ENCODE measurements at regions not wholly inside any gene's neighbourhood (a gene's known extent, or its start where the extent isn't known, plus 50 kb on each side); places are given as distances from the start of the nearest gene placed in this dataset.
"Not testable (repeated sequence)": the region's sequence is repeated elsewhere in the genome, so short reads cannot be mapped to it uniquely, and the experiment has no call there.

DNA sequence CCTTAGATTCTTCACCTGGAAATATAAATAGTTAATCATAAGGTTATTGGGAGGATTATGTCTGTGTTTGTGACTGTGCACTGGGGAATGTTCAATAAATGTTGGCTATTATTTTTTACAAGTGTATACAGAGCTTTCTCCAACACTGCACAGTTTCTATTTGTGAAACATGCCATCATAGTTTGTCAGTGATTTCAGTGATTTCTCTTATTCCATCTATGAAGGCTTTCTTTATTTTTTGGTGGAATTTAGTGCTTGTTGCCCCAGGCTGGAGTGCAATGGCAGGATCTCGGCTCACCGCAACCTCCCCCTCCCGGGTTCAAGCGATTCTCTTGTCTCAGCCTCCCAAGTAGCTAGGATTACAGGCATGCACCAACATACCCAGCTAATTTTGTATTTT is 545.0 kb upstream of the GRM7 start:
- DNase-seq (ENCODE audit: extremely low read depth in 1 of 11, low read depth in 9 of 11, low spot score in 4 of 11) = no peak

- DNase-seq (ENCODE audit: extremely low read depth in 1 of 11, low read depth in 9 of 11, low spot score in 4 of 11) = no peak
These were observed 538.9 kb upstream of the GRM7 start for GRCh38 chr3:6321999-6322398.

DNA sequence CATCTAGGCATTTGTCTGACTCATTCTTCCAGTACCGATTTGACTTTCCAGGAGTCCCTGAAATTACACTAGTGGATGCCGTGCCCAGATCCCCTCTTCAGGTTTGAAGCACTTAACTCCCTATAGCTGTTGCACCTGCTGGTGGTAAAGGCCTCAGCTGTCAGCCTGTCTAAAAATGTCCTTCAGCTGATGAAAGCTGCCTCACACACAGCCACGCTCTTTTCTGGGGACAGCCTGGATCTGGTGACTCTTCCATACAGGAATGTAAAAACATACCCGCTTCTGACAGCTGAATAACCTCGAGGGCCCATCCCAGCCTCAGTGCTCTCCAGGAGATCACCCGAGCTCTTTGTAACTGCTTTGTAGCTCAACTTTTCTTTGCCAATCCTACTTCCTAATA is 534.1 kb upstream of the GRM7 start:
- DNase-seq (ENCODE audit: extremely low read depth in 1 of 11, low read depth in 9 of 11, low spot score in 4 of 11) = no peak

DNA sequence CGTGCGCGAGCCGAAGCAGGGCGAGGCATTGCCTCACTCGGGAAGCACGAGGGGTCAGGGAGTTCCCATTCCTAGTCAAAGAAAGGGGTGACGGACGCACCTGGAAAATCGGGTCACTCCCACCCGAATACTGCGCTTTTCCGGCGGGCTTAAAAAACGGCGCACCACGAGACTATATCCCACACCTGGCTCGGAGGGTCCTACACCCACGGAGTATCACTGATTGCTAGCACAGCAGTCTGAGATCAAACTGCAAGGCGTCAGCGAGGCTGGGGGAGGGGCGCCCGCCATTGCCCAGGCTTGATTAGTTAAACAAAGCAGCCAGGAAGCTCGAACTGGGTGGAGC is 520.0 kb upstream of the GRM7 start:
- DNase-seq (ENCODE audit: extremely low read depth in 1 of 11, low read depth in 9 of 11, low spot score in 4 of 11) = not testable (repeated sequence)

- DNase-seq (ENCODE audit: extremely low read depth in 1 of 11, low read depth in 9 of 11, low spot score in 4 of 11) = no peak
These were observed 509.2 kb upstream of the GRM7 start for GRCh38 chr3:6351752-6352151.

DNA sequence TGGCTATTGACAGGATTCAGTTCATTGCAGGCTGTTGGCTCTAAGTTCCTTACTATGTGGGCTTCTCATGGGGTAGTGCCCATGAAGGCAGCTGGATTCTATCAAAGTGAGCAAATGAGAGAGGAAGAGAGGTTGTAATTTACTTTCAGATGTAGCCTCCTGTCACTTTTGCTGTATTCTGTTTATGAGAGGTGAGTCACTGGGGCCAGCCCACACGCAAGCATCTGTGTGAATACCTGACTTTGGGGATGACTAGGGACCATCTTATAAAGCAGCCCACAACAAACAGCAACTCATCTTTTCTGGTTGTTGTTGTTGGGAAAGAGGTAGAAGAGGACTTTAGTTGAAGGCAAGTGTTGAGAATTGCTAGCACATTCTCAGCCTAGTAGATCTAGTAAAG is 506.3 kb upstream of the GRM7 start:
- DNase-seq (ENCODE audit: extremely low read depth in 1 of 11, low read depth in 9 of 11, low spot score in 4 of 11) = no peak

DNA sequence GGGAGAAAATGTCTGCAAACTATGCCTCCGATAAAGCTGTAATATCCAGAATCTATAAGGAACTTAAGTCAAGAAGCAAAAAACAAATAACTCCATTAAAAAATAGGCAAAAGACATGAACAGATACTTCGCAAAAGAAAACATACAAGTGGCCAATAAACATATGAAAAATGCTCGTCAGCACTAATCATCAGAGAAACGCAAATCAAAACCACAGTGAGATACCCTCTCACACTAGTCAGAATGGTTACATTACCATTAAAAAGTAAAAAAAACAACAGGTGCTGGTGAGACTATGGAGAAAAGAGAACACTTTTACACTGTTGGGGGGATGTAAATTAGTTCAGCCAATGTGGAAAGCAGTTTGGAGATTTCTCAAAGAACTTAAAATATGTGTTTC is 498.5 kb upstream of the GRM7 start:
- no peak for DNase-seq (ENCODE audit: extremely low read depth in 1 of 11, low read depth in 9 of 11, low spot score in 4 of 11)

DNA sequence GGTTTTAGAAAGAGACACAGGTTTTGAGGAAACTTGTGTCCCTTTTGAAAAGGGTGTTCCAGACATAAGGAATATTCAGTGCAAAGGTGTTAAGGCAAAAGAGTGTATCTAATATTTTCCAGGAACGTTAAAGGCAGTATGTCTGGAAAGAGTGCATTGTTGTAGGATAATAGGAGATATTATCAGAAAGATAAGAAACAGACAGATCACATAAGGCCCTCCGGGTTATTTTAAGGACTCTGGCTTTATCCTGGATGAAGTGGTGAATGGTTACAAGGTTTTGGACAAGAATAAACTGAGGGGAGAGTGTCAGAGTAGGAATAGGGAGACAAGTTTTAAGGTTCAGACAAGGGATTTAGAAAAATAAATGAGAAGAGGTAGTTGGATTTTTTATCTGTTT is 493.7 kb upstream of the GRM7 start:
- DNase-seq (ENCODE audit: extremely low read depth in 1 of 11, low read depth in 9 of 11, low spot score in 4 of 11) = no peak

GRCh38 chr3:6392123-6392522 is 468.8 kb upstream of the GRM7 start:
- DNase-seq (ENCODE audit: extremely low read depth in 1 of 11, low read depth in 9 of 11, low spot score in 4 of 11) = no peak

GRCh38 chr3:6394944-6395343 is 466.0 kb upstream of the GRM7 start:
- DNase-seq (ENCODE audit: extremely low read depth in 1 of 11, low read depth in 9 of 11, low spot score in 4 of 11) = no peak

DNA sequence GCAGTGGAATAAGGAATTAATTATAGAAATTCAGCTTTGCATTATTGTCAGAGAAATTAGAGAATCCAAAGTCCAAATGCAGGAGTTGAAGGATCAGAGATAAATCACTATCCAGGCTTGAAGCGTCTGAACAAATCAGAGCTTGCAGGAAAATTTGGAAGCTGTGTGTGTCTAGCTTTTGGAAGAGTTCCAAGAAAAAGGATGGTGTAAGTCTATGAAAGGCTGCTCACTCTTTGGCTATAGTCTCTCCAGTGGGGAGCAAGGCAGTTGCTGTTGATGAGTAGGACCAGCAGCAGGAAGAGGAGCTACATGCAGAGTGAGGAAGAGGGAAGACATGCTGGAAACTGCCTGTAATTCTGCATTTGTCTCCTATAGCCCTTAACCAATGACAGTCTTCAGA is 464.3 kb upstream of the GRM7 start:
- no peak for DNase-seq (ENCODE audit: extremely low read depth in 1 of 11, low read depth in 9 of 11, low spot score in 4 of 11)

DNA sequence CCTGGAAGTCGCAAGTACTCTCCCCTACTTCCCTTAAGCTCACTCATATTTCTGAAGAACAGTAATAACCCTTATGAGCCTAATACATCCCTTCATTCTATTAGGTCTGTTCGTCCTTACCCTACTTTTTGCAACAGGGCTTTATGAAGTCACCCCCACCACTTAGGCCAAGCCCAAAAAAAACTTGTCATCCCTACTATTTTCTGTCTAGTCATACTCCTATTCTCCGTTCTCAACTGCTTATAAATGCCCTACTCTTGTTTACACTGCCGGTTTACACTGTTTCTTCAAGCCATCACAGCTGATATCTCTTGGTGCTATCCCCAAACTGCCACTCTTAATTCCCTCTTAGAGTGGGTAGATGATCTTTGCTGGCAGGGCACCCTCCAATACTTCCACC is 458.2 kb upstream of the GRM7 start:
- not testable (repeated sequence) for DNase-seq (ENCODE audit: extremely low read depth in 1 of 11, low read depth in 9 of 11, low spot score in 4 of 11)

GRCh38 chr3:6406923-6407322 is 454.0 kb upstream of the GRM7 start:
- DNase-seq (ENCODE audit: extremely low read depth in 1 of 11, low read depth in 9 of 11, low spot score in 4 of 11) = not testable (repeated sequence)

DNA sequence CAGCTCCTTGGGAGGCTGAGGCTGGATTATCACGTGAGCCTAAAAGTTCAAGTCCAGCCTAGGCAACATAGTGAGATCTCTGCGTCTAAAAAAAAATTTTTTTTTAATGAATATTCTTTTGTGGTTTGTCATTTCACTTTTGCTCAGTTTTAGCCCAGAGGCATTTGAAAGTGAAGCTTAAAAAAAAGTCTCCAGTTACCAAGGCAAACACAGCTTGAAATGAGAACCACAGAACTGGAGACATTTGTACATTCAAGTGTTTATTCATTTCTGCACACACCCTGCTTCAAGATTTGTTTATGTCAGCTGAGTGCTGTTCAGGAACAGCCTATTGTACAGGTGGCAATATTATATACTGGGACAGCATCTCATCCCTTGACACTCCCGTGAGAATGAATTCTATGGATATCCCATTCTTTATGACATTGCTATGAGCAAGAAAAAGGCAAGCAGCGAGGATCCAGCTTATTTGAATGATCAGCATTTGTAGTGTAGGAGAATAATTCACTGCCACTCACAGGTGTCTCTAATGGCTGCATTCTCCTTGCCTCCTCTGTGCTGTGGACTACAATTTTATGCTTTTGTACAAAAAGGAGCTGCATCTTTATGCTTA is 444.8 kb upstream of the GRM7 start:
- no peak for DNase-seq (ENCODE audit: extremely low read depth in 1 of 11, low read depth in 9 of 11, low spot score in 4 of 11)

DNA sequence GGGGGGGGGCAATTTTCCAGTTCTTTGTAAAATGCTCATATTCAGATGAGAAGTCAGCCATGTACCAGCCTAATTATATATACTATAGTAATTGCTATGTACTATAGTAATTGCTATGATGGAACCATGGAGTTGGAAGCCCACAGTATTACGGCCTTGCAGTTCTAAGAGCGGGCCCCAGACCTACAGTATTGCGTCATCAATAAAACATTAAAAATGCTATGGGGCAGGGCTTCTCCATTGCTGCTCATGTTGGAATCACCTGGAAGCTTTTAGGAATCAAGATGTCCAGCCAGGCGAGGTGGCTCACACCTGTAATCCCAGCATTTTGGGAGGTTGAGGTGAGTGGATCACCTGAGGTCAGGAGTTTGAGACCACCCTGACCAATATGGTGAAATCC is 443.7 kb upstream of the GRM7 start:
- DNase-seq (ENCODE audit: extremely low read depth in 1 of 11, low read depth in 9 of 11, low spot score in 4 of 11) = no peak

DNA sequence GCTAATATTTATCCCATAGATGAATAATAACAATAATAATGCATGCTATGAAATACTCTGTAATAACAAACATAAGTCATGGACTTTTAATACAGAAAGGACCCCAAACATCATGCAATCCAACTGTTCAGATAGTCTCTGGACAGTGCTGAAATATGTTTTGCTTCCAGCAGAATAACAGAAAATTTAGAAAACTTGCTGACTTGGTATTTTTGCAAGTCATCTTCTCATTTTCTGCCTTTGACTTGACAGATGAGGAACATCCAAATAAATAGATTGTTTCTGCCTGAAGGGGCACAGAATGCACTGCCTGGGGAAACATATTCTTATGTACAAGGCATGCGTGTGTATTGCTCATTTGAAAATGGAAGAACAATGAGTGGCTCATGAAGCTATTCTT is 442.4 kb upstream of the GRM7 start:
- DNase-seq (ENCODE audit: extremely low read depth in 1 of 11, low read depth in 9 of 11, low spot score in 4 of 11) = no peak

GRCh38 chr3:6421666-6422445 is 439.1 kb upstream of the GRM7 start:
- DNase-seq (ENCODE audit: extremely low read depth in 1 of 11, low read depth in 9 of 11, low spot score in 4 of 11) = no peak

- no peak for DNase-seq (ENCODE audit: extremely low read depth in 1 of 11, low read depth in 9 of 11, low spot score in 4 of 11)
These were observed 435.6 kb upstream of the GRM7 start for GRCh38 chr3:6425289-6425820.

DNA sequence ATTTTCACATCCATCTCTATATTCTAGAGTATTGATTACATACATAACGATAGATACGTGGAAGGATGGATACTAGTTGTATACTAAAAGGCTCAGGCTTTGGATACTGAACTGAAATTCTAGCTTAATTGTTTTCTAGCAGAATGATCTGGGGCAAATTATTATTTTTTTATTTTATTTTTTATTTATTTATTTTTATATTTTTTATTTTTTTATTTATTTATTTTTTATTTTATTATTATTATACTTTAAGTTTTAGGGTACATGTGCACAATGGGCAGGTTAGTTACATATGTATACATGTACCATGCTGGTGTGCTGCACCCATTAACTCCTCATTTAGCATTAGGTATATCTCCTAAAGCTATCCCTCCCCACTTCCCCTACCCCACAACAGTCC is 432.6 kb upstream of the GRM7 start:
- not testable (repeated sequence) for DNase-seq (ENCODE audit: extremely low read depth in 1 of 11, low read depth in 9 of 11, low spot score in 4 of 11)

DNA sequence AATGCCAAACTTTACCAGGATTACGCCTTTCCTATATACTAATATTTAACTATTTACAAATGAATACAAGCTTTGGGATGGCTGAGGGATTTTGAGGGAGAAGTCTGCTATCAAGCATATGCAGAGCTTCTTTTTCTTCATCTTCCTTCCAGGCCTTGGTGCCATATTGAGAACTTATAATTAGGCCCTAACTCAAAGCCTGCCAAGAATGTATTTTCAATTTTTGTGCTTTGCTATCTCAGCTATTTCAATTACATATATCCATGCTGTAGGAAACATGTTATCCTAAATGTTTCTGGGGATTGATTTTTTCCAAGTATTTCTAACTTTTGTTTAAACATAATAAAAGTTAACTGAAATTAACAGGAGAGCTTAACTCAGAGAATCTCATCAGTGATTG is 425.0 kb upstream of the GRM7 start:
- DNase-seq (ENCODE audit: extremely low read depth in 1 of 11, low read depth in 9 of 11, low spot score in 4 of 11) = no peak

DNA sequence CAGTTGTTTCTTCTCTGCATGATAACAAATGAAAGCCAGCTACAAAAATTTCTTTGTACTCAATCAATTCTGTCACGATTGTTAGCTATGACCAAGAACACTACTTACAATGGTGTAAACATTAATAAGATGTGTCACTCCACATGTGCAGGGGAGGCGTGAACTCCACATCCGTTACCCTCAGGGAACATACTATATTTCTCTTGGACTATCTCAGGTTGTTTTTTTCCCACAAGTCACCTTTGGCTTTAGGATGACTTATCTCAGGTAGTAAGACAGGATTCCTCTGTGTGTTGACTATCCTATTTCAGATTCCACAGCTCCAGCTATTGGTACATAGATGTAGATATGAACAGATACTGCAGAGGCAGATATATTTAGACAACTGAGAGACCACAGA is 423.3 kb upstream of the GRM7 start:
- no peak for DNase-seq (ENCODE audit: extremely low read depth in 1 of 11, low read depth in 9 of 11, low spot score in 4 of 11)

Data from renal cortex interstitium (tissue), 11 donors.